HEK293T (cell line): ENCODE measurements at regions not wholly inside any gene's neighbourhood (a gene's known extent, or its start where the extent isn't known, plus 50 kb on each side); places are given as distances from the start of the nearest gene placed in this dataset.

Experiments
- ARNT ChIP-seq: fragments of 450-650 bp; IDR thresholded peaks from 2 replicates; pipeline ENCODE4 v1.6.1; 2017; ENCODE audit warnings: mild to moderate bottlenecking
- BHLHE40 ChIP-seq: fragments of 450-650 bp; IDR thresholded peaks from 2 replicates; pipeline ENCODE4 v1.6.1; 2016; ENCODE audit warnings: mild to moderate bottlenecking, moderate library complexity, borderline replicate concordance
- CTBP1 ChIP-seq: fragments of 450-650 bp; IDR thresholded peaks from 2 replicates; pipeline ENCODE4 v1.6.1; 2016; ENCODE audit warnings: borderline replicate concordance
- FOXA1 ChIP-seq: fragments of 450-650 bp; IDR thresholded peaks from 2 replicates; pipeline ENCODE4 v1.6.1; 2016; ENCODE audit warnings: mild to moderate bottlenecking
- FOXM1 ChIP-seq: fragments of 450-650 bp; IDR thresholded peaks from 2 replicates; pipeline ENCODE4 v1.6.1; 2017; ENCODE audit warnings: mild to moderate bottlenecking, borderline replicate concordance
- HDGF ChIP-seq: fragments of 450-650 bp; IDR thresholded peaks from 2 replicates; pipeline ENCODE4 v1.6.1; 2017; ENCODE audit warnings: antibody characterized with exemption, borderline replicate concordance
- L3MBTL2 ChIP-seq: fragments of 450-650 bp; conservative IDR thresholded peaks from 2 replicates; pipeline ENCODE4 v1.6.1; 2016; ENCODE audit warnings: mild to moderate bottlenecking
- LEF1 ChIP-seq: fragments of 450-650 bp; IDR thresholded peaks from 2 replicates; pipeline ENCODE4 v1.6.1; 2017; ENCODE audit warnings: mild to moderate bottlenecking, borderline replicate concordance
- NFRKB ChIP-seq: fragments of 450-650 bp; IDR thresholded peaks from 2 replicates; pipeline ENCODE4 v1.6.1; 2016; ENCODE audit warnings: mild to moderate bottlenecking, moderate library complexity
- SP1 ChIP-seq: fragments of 450-650 bp; IDR thresholded peaks from 2 replicates; pipeline ENCODE4 v1.6.1; 2017
- TARDBP ChIP-seq: fragments of 450-650 bp; IDR thresholded peaks from 2 replicates; pipeline ENCODE4 v1.6.1; 2016

DNA sequence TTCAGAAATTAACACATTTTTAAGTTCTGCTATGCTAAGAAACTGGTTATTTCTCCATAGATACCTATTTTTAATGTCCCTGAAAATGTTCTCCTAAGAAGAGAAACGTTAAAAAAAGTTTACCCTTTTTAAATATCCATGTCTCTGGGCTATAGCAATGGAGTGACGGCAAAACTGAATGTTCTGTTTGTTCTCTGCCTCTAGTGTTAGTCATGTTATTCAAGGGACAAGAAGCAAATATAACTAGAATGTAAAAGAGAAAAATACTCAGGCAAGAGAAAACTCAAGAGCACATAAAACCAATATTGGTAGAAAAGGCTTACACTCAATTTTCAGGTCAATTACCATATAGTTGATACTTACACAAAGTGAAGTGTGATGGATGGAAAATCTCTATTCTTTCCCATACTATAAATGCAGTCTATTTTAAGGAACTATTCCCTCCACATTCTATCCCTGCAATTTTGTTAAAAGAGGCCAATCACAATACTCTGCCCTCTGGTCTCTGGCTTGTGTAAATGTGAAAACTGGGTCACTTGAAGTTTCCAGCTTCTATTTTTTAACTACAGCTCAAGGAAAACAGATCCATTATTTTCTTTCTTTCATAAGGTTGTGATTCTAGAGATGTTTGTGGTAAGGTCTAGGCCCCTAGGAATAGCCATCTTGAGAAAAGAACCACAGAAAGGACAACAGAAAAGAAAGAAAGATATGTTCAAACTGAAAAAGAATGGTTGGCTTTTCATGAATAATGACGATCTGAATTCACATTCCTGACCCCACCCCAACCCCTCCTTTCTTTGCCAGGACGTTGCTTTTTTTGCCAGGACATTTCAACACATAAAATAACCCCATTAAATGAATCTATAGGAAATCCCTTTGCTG lies 200.3 kb upstream of the FAM83B start:
- TF ChIP-seq NFRKB (no peak), FOXM1 (no peak), HDGF (no peak), FOXA1 (no peak), CTBP1 (no peak), SP1 (no peak), BHLHE40 (no peak), LEF1 (no peak), ARNT (no peak), L3MBTL2 (no peak), TARDBP (no peak)
